ENCODE measurements at regions not wholly inside any gene's neighbourhood (a gene's known extent, or its start where the extent isn't known, plus 50 kb on each side); places are given as distances from the start of the nearest gene placed in this dataset.

DNA sequence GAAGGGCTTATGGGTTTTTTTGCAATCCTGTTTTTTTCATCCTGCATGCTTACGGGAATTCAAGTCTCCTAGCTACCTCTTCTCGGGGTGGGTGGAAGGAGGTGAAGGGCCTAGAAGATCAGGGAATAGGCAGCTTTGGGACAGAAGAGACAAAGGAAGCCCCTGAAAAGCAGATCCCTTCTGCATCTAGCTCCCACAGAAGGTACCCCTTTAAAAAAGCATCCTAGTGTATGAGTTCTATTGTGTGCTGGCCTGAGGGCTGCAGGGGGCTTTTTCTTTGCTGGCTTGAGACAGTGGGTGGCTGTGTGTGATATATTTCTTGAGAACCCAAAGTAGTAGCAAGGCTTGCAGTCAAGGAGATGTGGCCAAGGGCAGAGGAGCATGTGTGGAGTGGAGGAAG lies 330.5 kb downstream of the MAF start:
- no peaks in the 10 kb centered on the region for H3K36me3 ChIP-seq (ENCODE audit: control insufficient read depth, insufficient read depth, low read length)
- H4K91ac ChIP-seq (ENCODE audit: insufficient read depth, low read depth, low read length), result no peak overlapping the region
- no peak overlapping the region for H2BK20ac ChIP-seq (ENCODE audit: low read depth, low read length)
- no peaks in the 10 kb centered on the region for H4K20me1 ChIP-seq (ENCODE audit: insufficient read depth, low read length)
- no peak overlapping the region for H2BK5ac ChIP-seq (ENCODE audit: low read depth, low read length, poor library complexity, severe bottlenecking)
- H4K8ac ChIP-seq (ENCODE audit: low read depth in 2 of 2, low read length in 2 of 2), result no peak overlapping the region
- no peak overlapping the region for H3K56ac ChIP-seq (ENCODE audit: extremely low read depth, insufficient read depth, low read length)
- no peak overlapping the region for H2AK9ac ChIP-seq (replicated peaks; ENCODE audit: low read depth, low read length, poor library complexity)
- no peak overlapping the region for H3K4ac ChIP-seq (ENCODE audit: low read depth, low read length)
- no peak overlapping the region for H2BK15ac ChIP-seq (ENCODE audit: low read depth, low read length)
- no peak overlapping the region for H2AFZ ChIP-seq (replicated peaks; ENCODE audit: low read length, poor library complexity)
- no peaks in the 10 kb centered on the region for H3K79me1 ChIP-seq (ENCODE audit: low read depth in 1 of 2, low read length in 2 of 2)
- H3K9me3 ChIP-seq (ENCODE audit: control insufficient read depth, insufficient read depth, low read length), result peaks cover 20% of the 10 kb centered on the region
- no peak overlapping the region for H2BK120ac ChIP-seq (ENCODE audit: low read depth, low read length)
- no peaks in the 10 kb centered on the region for H3K9me1 ChIP-seq (ENCODE audit: insufficient read depth, low read length)
- no peak overlapping the region for H2AK5ac ChIP-seq (ENCODE audit: low read depth, low read length)
- H3K23ac ChIP-seq (ENCODE audit: low read depth, low read length), result no peak overlapping the region
- no peak overlapping the region for H3K4me2 ChIP-seq (ENCODE audit: low read depth, low read length)
- no peak overlapping the region for H3K14ac ChIP-seq (replicated peaks; ENCODE audit: low read depth, low read length)
- H3K4me3 ChIP-seq (ENCODE audit: insufficient read depth, low read depth, low read length), result no peak overlapping the region
- in situ Hi-C loops (cut with MboI; ENCODE audit: low sequenced_read_pairs) (no loop called here), intact Hi-C loops (cut with micrococcal nuclease) (no loop called here), dilution Hi-C loops (cut with HindIII; ENCODE audit: low sequenced_read_pairs, unreplicated experiment) (no loop called here)
- H3K27ac ChIP-seq (ENCODE audit: insufficient read depth, low read length), result no peak overlapping the region
- no peak overlapping the region for H3K9ac ChIP-seq (ENCODE audit: low read depth, low read length)
- POLR2A ChIA-PET (ENCODE audit: unreplicated experiment), result no interaction called here
- CTCF ChIA-PET, result no interaction called here
- H4K5ac ChIP-seq (ENCODE audit: low read depth, low read length), result no peak overlapping the region
- DNase-seq, result no peak
- H3K4me1 ChIP-seq (ENCODE audit: control insufficient read depth, insufficient read depth, low read length), result no peaks in the 10 kb centered on the region
- BruUV-seq (replicated peaks), result no TSS peak
- ATAC-seq (ENCODE audit: low read depth), result no peak
- no CpG with 5 or more reads among the region's 2 CpGs for WGBS, 2 experiments (ENCODE audit: extremely low coverage in 2 of 2, insufficient read length in 1 of 2)
- no peak overlapping the region for H3K18ac ChIP-seq (ENCODE audit: low read depth, low read length)
- TF ChIP-seq FOS (IDR thresholded peaks at IDR 0.05; ENCODE audit: low read depth, low read length) (no peak), MAFK (IDR thresholded peaks at IDR 0.05; ENCODE audit: low read depth, low read length) (no peak), CEBPB (IDR thresholded peaks at IDR 0.05; ENCODE audit: low read depth, low read length) (no peak), RFX5 (IDR thresholded peaks at IDR 0.05; ENCODE audit: low read depth, low read length) (no peak), SMC3 (IDR thresholded peaks at IDR 0.05; ENCODE audit: low read depth, low read length) (no peak), MAZ (IDR thresholded peaks at IDR 0.05; ENCODE audit: borderline replicate concordance, low read depth, low read length) (no peak), POLR2A (IDR thresholded peaks at IDR 0.05; ENCODE audit: low read depth, low read length) (no peak)
- TF ChIP-seq, protein P1, sequence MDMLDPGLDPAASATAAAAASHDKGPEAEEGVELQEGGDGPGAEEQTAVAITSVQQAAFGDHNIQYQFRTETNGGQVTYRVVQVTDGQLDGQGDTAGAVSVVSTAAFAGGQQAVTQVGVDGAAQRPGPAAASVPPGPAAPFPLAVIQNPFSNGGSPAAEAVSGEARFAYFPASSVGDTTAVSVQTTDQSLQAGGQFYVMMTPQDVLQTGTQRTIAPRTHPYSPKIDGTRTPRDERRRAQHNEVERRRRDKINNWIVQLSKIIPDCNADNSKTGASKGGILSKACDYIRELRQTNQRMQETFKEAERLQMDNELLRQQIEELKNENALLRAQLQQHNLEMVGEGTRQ (IDR thresholded peaks at IDR 0.05; ENCODE audit: low read depth, low read length), result no peak
- TF ChIP-seq, protein P2, sequence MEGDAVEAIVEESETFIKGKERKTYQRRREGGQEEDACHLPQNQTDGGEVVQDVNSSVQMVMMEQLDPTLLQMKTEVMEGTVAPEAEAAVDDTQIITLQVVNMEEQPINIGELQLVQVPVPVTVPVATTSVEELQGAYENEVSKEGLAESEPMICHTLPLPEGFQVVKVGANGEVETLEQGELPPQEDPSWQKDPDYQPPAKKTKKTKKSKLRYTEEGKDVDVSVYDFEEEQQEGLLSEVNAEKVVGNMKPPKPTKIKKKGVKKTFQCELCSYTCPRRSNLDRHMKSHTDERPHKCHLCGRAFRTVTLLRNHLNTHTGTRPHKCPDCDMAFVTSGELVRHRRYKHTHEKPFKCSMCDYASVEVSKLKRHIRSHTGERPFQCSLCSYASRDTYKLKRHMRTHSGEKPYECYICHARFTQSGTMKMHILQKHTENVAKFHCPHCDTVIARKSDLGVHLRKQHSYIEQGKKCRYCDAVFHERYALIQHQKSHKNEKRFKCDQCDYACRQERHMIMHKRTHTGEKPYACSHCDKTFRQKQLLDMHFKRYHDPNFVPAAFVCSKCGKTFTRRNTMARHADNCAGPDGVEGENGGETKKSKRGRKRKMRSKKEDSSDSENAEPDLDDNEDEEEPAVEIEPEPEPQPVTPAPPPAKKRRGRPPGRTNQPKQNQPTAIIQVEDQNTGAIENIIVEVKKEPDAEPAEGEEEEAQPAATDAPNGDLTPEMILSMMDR (conservative IDR thresholded peaks at IDR 0.05; ENCODE audit: low read depth, low read length), result no peak
- no peaks in the 10 kb centered on the region for H3K27me3 ChIP-seq (ENCODE audit: control insufficient read depth, insufficient read depth, low read length)
